H1 (cell line): ENCODE measurements at regions not wholly inside any gene's neighbourhood (a gene's known extent, or its start where the extent isn't known, plus 50 kb on each side); places are given as distances from the start of the nearest gene placed in this dataset.

ENCODE experiments used
- BRCA1 ChIP-seq: IDR thresholded peaks from 2 replicates; pipeline ENCODE4 v1.6.1; 2012; ENCODE audit warnings: low read depth, low read length, improper control_type of control experiment
- CREB1 ChIP-seq: IDR thresholded peaks from 2 replicates; pipeline ENCODE4 v1.6.1; 2012; ENCODE audit warnings: inconsistent platforms
- HDAC2 ChIP-seq, 2 experiments: fragments of 300-600 bp in 1 of 2; sonication (generic) in 1 of 2; IDR thresholded peaks; 2 replicates each; pipeline ENCODE4 v1.6.1; 2011 to 2012; ENCODE audit warnings: low read depth in 2 of 2, low read length in 2 of 2, mild to moderate bottlenecking in 2 of 2, moderate library complexity in 2 of 2, borderline replicate concordance in 1 of 2, inconsistent platforms in 1 of 2
- JUND ChIP-seq: IDR thresholded peaks from 2 replicates; pipeline ENCODE4 v1.6.1; 2011; ENCODE audit warnings: mild to moderate bottlenecking, improper control_type of control experiment, low read length
- POLR2A ChIP-seq, 2 experiments: IDR thresholded peaks; 1 replicate in 1 of 2; 2 replicates in 1 of 2; pipeline ENCODE4 v1.6.1; 2011; ENCODE audit warnings: low read depth in 2 of 2, low read length in 2 of 2, mild to moderate bottlenecking in 2 of 2; ENCODE audit errors: control extremely low read depth in 1 of 2
- POLR2AphosphoS5 ChIP-seq: IDR thresholded peaks from 2 replicates; pipeline ENCODE4 v1.6.1; 2011; ENCODE audit warnings: low read depth, low read length
- TAF1 ChIP-seq: IDR thresholded peaks from 2 replicates; pipeline ENCODE4 v1.6.1; 2011; ENCODE audit warnings: mild to moderate bottlenecking, low read depth, low read length
- TF ChIP-seq, protein P1 (sequence below): fragments of 300-600 bp; sonication (generic); IDR thresholded peaks from 2 replicates; pipeline ENCODE4 v1.7.1; 2012; ENCODE audit warnings: low read length, moderate library complexity, mild to moderate bottlenecking, inconsistent platforms; ENCODE audit not compliant: insufficient replicate concordance
- TF ChIP-seq, protein P2 (sequence below), 3 experiments: IDR thresholded peaks; 1 replicate in 2 of 3; 2 replicates in 1 of 3; pipeline versions ENCODE4 v1.5.1 to v1.6.1; 2011; ENCODE audit warnings: low read length in 3 of 3, mild to moderate bottlenecking in 3 of 3, inconsistent platforms in 2 of 3, low read depth in 1 of 3, moderate library complexity in 1 of 3; ENCODE audit not compliant: insufficient read depth in 1 of 3; ENCODE audit errors: control extremely low read depth in 1 of 3

DNA sequence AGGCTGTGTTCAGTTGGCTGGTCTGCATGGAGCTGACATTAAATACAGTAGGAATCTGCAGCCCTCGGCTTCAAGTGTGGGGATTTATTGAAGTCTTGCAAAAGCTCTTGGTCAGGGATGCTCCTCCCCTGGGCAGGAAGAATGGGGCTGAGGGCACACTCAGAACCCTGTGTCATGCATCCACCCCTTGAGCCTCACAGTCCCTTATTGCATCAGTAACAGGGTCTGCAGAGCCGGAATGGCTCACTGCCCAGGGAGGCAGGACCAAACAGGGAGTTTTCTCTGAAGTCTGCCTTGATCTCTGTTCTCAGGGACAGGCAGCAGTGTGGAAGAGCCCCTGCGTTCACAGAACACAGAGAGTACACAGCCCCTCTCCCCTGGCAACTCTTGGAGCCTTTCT is 216.8 kb downstream of the ENGASE start:
- TF ChIP-seq, protein P1, sequence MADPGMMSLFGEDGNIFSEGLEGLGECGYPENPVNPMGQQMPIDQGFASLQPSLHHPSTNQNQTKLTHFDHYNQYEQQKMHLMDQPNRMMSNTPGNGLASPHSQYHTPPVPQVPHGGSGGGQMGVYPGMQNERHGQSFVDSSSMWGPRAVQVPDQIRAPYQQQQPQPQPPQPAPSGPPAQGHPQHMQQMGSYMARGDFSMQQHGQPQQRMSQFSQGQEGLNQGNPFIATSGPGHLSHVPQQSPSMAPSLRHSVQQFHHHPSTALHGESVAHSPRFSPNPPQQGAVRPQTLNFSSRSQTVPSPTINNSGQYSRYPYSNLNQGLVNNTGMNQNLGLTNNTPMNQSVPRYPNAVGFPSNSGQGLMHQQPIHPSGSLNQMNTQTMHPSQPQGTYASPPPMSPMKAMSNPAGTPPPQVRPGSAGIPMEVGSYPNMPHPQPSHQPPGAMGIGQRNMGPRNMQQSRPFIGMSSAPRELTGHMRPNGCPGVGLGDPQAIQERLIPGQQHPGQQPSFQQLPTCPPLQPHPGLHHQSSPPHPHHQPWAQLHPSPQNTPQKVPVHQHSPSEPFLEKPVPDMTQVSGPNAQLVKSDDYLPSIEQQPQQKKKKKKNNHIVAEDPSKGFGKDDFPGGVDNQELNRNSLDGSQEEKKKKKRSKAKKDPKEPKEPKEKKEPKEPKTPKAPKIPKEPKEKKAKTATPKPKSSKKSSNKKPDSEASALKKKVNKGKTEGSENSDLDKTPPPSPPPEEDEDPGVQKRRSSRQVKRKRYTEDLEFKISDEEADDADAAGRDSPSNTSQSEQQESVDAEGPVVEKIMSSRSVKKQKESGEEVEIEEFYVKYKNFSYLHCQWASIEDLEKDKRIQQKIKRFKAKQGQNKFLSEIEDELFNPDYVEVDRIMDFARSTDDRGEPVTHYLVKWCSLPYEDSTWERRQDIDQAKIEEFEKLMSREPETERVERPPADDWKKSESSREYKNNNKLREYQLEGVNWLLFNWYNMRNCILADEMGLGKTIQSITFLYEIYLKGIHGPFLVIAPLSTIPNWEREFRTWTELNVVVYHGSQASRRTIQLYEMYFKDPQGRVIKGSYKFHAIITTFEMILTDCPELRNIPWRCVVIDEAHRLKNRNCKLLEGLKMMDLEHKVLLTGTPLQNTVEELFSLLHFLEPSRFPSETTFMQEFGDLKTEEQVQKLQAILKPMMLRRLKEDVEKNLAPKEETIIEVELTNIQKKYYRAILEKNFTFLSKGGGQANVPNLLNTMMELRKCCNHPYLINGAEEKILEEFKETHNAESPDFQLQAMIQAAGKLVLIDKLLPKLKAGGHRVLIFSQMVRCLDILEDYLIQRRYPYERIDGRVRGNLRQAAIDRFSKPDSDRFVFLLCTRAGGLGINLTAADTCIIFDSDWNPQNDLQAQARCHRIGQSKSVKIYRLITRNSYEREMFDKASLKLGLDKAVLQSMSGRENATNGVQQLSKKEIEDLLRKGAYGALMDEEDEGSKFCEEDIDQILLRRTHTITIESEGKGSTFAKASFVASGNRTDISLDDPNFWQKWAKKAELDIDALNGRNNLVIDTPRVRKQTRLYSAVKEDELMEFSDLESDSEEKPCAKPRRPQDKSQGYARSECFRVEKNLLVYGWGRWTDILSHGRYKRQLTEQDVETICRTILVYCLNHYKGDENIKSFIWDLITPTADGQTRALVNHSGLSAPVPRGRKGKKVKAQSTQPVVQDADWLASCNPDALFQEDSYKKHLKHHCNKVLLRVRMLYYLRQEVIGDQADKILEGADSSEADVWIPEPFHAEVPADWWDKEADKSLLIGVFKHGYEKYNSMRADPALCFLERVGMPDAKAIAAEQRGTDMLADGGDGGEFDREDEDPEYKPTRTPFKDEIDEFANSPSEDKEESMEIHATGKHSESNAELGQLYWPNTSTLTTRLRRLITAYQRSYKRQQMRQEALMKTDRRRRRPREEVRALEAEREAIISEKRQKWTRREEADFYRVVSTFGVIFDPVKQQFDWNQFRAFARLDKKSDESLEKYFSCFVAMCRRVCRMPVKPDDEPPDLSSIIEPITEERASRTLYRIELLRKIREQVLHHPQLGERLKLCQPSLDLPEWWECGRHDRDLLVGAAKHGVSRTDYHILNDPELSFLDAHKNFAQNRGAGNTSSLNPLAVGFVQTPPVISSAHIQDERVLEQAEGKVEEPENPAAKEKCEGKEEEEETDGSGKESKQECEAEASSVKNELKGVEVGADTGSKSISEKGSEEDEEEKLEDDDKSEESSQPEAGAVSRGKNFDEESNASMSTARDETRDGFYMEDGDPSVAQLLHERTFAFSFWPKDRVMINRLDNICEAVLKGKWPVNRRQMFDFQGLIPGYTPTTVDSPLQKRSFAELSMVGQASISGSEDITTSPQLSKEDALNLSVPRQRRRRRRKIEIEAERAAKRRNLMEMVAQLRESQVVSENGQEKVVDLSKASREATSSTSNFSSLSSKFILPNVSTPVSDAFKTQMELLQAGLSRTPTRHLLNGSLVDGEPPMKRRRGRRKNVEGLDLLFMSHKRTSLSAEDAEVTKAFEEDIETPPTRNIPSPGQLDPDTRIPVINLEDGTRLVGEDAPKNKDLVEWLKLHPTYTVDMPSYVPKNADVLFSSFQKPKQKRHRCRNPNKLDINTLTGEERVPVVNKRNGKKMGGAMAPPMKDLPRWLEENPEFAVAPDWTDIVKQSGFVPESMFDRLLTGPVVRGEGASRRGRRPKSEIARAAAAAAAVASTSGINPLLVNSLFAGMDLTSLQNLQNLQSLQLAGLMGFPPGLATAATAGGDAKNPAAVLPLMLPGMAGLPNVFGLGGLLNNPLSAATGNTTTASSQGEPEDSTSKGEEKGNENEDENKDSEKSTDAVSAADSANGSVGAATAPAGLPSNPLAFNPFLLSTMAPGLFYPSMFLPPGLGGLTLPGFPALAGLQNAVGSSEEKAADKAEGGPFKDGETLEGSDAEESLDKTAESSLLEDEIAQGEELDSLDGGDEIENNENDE = no peak
- TF ChIP-seq, protein P2, sequence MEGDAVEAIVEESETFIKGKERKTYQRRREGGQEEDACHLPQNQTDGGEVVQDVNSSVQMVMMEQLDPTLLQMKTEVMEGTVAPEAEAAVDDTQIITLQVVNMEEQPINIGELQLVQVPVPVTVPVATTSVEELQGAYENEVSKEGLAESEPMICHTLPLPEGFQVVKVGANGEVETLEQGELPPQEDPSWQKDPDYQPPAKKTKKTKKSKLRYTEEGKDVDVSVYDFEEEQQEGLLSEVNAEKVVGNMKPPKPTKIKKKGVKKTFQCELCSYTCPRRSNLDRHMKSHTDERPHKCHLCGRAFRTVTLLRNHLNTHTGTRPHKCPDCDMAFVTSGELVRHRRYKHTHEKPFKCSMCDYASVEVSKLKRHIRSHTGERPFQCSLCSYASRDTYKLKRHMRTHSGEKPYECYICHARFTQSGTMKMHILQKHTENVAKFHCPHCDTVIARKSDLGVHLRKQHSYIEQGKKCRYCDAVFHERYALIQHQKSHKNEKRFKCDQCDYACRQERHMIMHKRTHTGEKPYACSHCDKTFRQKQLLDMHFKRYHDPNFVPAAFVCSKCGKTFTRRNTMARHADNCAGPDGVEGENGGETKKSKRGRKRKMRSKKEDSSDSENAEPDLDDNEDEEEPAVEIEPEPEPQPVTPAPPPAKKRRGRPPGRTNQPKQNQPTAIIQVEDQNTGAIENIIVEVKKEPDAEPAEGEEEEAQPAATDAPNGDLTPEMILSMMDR (IDR thresholded peaks at IDR 0.05; ENCODE audit: control extremely low read depth in 1 of 3, insufficient read depth in 1 of 3, low read depth in 1 of 3, low read length in 3 of 3) = no peak
- no peak for TF ChIP-seq TAF1
- no peak for TF ChIP-seq JUND
- TF ChIP-seq POLR2AphosphoS5 = no peak
- TF ChIP-seq HDAC2 (IDR thresholded peaks at IDR 0.05; ENCODE audit: borderline replicate concordance in 1 of 2, low read depth in 2 of 2, low read length in 2 of 2) = no peak
- no peak for TF ChIP-seq CREB1
- no peak for TF ChIP-seq POLR2A (IDR thresholded peaks at IDR 0.05; ENCODE audit: control extremely low read depth in 1 of 2, low read depth in 2 of 2, low read length in 2 of 2)
- no peak for TF ChIP-seq BRCA1
